Peyer's patch (tissue), 4 donors: ENCODE measurements at regions not wholly inside any gene's neighbourhood (a gene's known extent, or its start where the extent isn't known, plus 50 kb on each side); places are given as distances from the start of the nearest gene placed in this dataset.

Source experiments
- DNase-seq, 3 donors: peaks; one replicate each; pipeline ENCODE4 v3.0.0-alpha.2; 2017 to 2019
- H3K27ac ChIP-seq, 4 donors: fragments of 200-600 bp; sonication (generic); one replicate each; pipeline ENCODE4 v1.5.1; 2016 to 2019
- H3K27me3 ChIP-seq, 2 donors: fragments of 200-600 bp; sonication (generic); one replicate each; pipeline ENCODE4 v1.5.1; 2019
- H3K36me3 ChIP-seq, 3 donors: fragments of 200-600 bp; sonication (generic); one replicate each; pipeline ENCODE4 v1.5.1; 2016 to 2019
- H3K4me1 ChIP-seq, 4 donors: fragments of 200-600 bp; sonication (generic); one replicate each; pipeline ENCODE4 v1.5.1; 2016 to 2019
- H3K4me3 ChIP-seq, 4 donors: fragments of 200-600 bp; sonication (generic); 1 replicate in 3 of 4; 2 replicates in 1 of 4; pipeline ENCODE4 v1.5.1; 2016 to 2019; ENCODE audit warnings: mild to moderate bottlenecking in 1 of 4
- H3K9me3 ChIP-seq, 4 donors: fragments of 200-600 bp; sonication (generic); one replicate each; pipeline ENCODE4 v1.5.1; 2016 to 2019; ENCODE audit warnings: mild to moderate bottlenecking in 1 of 4
- CTCF ChIP-seq, 6 experiments: fragments of 450-650 bp in 4 of 6; fragments of 200-600 bp in 2 of 6; sonication (generic) in 1 of 6; IDR thresholded peaks; one replicate each; pipeline ENCODE4 v1.5.1; 2017 to 2019; ENCODE audit warnings: antibody characterized with exemption in 6 of 6, mild to moderate bottlenecking in 3 of 6, moderate library complexity in 1 of 6
- POLR2A ChIP-seq, 2 donors: fragments of 450-650 bp; IDR thresholded peaks; one replicate each; pipeline ENCODE4 v1.5.1; 2017; ENCODE audit warnings: antibody characterized with exemption in 2 of 2, mild to moderate bottlenecking in 2 of 2, moderate library complexity in 2 of 2

- H3K4me3 ChIP-seq, result no peak overlapping the region
- H3K9me3 ChIP-seq, result no peaks in the 10 kb centered on the region
- TF ChIP-seq POLR2A (IDR thresholded peaks at IDR 0.05) (no peak), CTCF (IDR thresholded peaks at IDR 0.05) (no peak)
- H3K36me3 ChIP-seq, result no peaks in the 10 kb centered on the region
- no peaks in the 10 kb centered on the region for H3K27me3 ChIP-seq
- H3K27ac ChIP-seq, result no peak overlapping the region
- no peak for DNase-seq
- no peaks in the 10 kb centered on the region for H3K4me1 ChIP-seq
Observed at GRCh38 chr7:31416381-31416870, 75.9 kb upstream of the NEUROD6 start.

GRCh38 chr7:31418928-31419327 lies 78.4 kb upstream of the NEUROD6 start:
- no peaks in the 10 kb centered on the region for H3K27me3 ChIP-seq
- H3K36me3 ChIP-seq, result no peaks in the 10 kb centered on the region
- H3K9me3 ChIP-seq, result no peaks in the 10 kb centered on the region
- no peak overlapping the region for H3K4me3 ChIP-seq
- no peak for DNase-seq
- no peak overlapping the region for H3K27ac ChIP-seq
- TF ChIP-seq CTCF (IDR thresholded peaks at IDR 0.05), result no peak
- TF ChIP-seq POLR2A (IDR thresholded peaks at IDR 0.05), result no peak
- H3K4me1 ChIP-seq, result no peaks in the 10 kb centered on the region

GRCh38 chr7:31419505-31420055 lies 79.1 kb upstream of the NEUROD6 start:
- Histone ChIP-seq H3K36me3 (no peaks in the 10 kb centered on the region), H3K27me3 (no peaks in the 10 kb centered on the region), H3K9me3 (no peaks in the 10 kb centered on the region), H3K4me1 (no peaks in the 10 kb centered on the region), H3K4me3 (no peak overlapping the region), H3K27ac (no peak overlapping the region)
- TF ChIP-seq POLR2A (IDR thresholded peaks at IDR 0.05) (no peak), CTCF (IDR thresholded peaks at IDR 0.05) (no peak)
- DNase-seq, result no peak

- Histone ChIP-seq H3K4me3 (no peak overlapping the region), H3K9me3 (no peaks in the 10 kb centered on the region), H3K36me3 (no peaks in the 10 kb centered on the region), H3K27me3 (no peaks in the 10 kb centered on the region), H3K4me1 (no peaks in the 10 kb centered on the region), H3K27ac (no peak overlapping the region)
- TF ChIP-seq CTCF (IDR thresholded peaks at IDR 0.05) (no peak), POLR2A (IDR thresholded peaks at IDR 0.05) (no peak)
- DNase-seq, result no peak
Observed at GRCh38 chr7:31420948-31421347, 80.4 kb upstream of the NEUROD6 start.

- H3K27ac ChIP-seq, result no peak overlapping the region
- no peaks in the 10 kb centered on the region for H3K9me3 ChIP-seq
- DNase-seq, result no peak
- no peak overlapping the region for H3K4me3 ChIP-seq
- no peaks in the 10 kb centered on the region for H3K4me1 ChIP-seq
- H3K36me3 ChIP-seq, result no peaks in the 10 kb centered on the region
- TF ChIP-seq POLR2A (IDR thresholded peaks at IDR 0.05), result no peak
- TF ChIP-seq CTCF (IDR thresholded peaks at IDR 0.05), result no peak
- no peaks in the 10 kb centered on the region for H3K27me3 ChIP-seq
Observed at GRCh38 chr7:31421607-31422006, 81.1 kb upstream of the NEUROD6 start.

- no peak for DNase-seq
- H3K4me1 ChIP-seq, result no peaks in the 10 kb centered on the region
- no peaks in the 10 kb centered on the region for H3K36me3 ChIP-seq
- no peaks in the 10 kb centered on the region for H3K27me3 ChIP-seq
- no peak overlapping the region for H3K4me3 ChIP-seq
- TF ChIP-seq CTCF (IDR thresholded peaks at IDR 0.05) (no peak), POLR2A (IDR thresholded peaks at IDR 0.05) (no peak)
- H3K27ac ChIP-seq, result no peak overlapping the region
- no peaks in the 10 kb centered on the region for H3K9me3 ChIP-seq
Observed at GRCh38 chr7:31423994-31424393, 83.5 kb upstream of the NEUROD6 start.
